MV-4-11 (cell line): ENCODE measurements at regions not wholly inside any gene's neighbourhood (a gene's known extent, or its start where the extent isn't known, plus 50 kb on each side); places are given as distances from the start of the nearest gene placed in this dataset.

Experiments
- DNase-seq: peaks from one replicate; lab custom pipeline; 2025; lab: John Stamatoyannopoulos, UW

DNA sequence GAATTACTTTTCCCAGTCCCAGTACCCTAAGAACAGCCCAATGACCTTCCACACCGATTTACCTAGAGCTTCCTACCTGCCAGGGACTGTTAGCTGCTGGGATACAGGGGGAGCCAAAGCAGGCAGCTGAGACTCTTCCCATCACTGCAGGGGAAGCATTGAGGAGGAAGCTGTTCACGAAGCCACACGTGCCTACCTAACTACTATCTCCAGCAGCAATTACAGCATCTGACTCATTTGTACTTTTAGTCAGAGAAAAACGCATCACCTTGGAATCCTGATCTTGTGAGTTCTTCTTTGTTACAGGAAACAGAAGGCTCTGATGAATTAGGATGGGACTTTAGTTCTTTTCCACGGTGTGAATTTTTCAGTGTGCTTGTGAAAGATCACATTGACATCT lies 113.7 kb upstream of the DHX40 start:
- DNase-seq, result no peak

DNA sequence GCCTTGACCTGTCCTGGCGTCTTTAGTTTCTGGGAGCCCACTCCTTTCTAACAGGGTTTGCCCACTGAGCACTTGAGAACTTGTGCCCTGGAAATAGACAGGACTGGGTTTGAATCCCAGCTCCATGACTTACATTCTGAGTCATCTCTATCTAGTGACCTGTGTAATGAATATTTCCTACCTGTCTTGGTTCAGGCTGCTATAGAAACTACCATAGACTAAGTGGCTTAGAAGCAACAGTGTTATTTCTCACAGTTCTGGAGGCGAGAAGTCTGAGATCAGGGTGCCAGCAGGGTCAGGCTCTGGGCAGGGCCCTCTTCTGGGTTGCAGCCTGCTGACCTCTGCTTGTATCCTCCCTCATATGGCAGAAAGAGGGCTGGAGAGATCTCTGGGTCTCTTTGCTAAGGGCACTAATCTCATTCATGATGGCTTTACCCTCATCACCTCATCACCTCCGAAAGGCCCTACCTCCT lies 110.7 kb upstream of the DHX40 start:
- DNase-seq, result no peak

DNA sequence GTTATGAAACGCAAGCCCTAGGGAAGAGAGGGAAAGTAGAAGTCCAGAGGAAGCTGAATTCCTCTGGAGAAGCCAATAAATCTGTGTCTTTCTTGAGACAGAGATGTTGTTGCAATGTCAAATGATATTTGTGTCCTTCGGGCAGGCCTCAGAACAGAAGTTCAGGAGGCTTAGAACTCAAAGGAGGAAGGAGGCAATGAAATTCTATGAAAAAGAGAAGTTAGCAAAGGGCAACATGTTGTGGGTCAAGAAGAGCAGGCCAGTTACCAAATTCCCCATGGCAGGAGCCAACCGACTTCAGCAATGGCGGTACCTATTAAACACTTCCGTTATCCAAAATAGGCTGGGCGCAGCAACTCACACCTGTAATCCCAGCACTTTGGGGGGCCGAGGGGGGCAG lies 109.0 kb upstream of the DHX40 start:
- DNase-seq, result peak; percentile 90

DNA sequence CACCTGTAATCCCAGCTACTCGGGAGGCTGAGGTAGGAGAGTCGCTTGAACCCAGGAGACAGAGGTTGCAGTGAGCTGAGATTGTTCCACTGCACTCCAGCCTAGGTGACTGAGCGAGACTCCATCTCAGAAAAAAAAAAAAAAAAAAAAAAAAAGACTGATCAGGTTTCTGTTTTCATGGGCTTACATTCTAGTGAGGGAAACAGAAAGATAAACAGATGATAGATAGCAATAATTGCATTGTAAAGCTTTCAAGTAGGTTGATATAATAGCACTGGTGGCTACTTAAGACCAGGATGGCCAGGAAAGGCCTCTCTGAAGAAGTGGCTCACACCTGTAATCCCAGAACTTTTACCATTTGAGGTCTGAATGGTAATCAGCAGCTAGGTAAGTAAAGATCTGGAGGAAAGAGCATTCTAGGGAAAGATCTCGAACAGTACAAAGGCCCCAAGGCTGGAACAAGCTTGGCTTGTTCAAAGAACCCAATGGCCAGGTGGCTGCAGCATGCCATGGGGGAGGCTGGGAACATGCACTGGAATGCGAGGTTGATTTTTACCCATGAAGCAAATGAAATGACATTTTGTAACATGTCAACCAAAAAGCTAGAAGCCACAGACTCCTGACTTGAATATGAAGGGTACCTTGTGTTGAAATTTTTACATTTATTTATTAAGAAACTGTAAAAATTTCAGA lies 108.3 kb upstream of the DHX40 start:
- DNase-seq, result no peak

DNA sequence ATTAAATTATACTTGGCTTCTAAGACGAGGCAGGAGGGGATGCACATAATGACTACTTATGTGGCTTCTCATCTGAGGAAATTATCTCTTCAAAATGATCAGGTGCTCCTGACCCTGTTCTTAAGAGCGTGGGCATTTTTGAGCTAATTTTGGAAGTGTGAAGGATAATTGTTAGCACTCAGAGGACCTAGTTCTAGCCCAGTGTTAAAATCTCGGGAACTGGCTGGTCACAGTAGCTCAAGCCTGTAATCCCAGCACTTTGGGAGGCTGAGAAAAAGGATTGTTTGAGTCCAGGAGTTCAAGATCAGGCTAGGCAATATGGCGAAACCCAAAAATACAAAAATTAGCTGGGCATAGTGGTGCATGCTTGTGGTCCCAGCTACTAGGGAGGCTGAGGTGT lies 103.0 kb upstream of the DHX40 start:
- DNase-seq, result no peak

DNA sequence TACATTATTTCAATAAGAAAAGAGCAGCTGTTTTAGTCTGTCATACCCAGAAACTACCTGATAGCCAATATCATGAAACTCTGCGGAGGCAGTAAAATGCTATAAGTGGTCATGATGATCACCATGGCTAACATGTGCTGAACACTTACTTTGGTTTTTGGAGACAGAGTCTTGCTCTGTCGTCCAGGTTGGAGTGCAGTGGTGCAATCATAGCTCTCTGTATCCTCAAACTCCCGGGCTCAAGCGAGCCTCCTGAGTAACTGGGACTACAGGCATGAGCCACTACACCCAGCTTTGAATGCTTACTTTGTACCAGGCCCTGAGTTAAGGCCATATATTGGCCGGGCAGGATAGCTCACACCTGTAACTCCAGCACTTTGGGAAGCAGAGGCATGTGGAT lies 101.2 kb upstream of the DHX40 start:
- DNase-seq, result no peak

DNA sequence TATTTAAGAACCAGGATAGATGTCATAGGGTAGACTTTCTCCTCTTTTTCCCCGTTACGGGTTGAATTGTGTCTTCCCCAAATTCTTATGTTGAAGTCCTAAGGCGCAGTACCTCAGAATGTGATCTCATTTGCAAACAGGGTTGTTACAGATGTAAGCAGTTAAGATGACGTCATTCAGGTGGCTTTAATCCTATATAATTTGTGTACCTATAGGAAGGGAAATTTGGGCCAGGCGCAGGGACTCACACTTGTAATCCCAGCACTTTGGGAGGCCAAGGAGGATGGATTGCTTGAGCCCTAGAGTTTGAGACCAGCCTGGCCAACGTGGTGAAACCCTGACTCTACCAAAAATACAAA lies 99.5 kb upstream of the DHX40 start:
- no peak for DNase-seq

DNA sequence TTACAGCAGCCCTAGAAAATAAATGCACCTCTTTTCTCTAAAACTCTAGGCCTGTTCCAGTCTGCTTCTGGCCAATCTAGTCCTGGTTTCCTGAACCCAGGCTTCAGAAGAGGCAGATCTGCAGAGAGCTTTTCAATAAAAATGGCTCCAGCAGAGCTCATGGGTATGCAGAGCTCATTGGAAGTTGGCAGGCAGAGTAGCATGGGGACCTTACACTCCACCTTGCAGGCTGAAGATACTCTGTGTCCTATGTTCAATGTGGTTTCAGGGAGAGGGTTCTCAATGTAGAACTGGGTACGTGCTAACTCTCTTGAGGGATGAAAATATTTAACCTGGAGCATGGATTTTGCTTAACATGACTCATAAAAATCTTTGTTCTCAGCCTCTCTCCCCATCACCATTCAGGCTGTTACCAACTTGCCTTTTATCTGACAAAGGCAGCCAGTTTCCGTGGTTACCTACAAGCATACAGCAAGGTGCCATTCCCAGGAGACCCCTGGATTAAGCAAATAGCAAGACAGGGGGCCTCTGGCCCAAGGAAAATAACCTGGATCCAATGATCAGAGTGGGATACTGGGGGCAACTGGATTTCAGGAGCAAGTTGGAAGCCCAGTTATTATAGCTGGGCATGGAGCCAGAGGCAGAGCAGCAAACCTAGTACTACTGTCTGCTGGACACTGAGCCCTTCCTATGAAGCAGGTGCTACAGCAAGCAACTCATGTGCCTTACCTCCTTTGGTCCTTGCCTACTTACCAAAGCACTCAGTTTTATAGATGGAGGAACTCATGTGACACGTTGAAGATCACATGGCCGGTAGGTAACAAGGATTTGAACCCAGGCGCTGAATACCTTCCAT lies 98.2 kb upstream of the DHX40 start:
- no peak for DNase-seq

GRCh38 chr17:59469786-59470485 lies 95.5 kb upstream of the DHX40 start:
- no peak for DNase-seq

DNA sequence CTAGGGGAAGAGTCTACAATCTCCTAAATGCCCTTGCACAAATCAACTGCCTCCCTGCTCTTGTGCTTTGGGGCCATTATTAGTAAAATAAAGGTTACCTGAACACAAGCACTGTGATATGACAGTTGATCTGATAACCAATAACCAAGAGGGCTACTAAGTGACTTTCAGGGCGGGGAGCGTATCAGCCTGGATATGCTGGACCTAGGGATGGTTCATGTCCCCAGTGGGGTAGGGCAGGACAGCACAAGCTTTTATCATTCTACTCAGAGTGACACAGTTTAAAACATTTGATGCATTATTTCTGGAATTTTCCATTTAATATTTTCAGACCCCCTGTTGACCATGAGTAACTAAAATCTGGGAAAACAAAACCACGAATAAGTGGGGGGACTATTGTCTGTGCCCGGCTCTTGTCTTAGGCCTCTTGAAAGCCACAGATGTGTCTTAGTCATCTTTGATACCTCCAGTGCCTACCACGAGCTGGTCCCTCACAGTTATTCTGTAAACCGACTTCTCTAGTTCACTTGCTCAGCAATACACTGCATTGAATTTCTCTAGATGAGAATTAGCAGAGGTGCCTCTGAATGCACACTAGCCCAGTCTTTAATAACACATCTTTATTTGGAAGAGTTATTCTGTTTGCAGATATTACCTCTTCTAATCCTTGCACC lies 94.6 kb upstream of the DHX40 start:
- no peak for DNase-seq

DNA sequence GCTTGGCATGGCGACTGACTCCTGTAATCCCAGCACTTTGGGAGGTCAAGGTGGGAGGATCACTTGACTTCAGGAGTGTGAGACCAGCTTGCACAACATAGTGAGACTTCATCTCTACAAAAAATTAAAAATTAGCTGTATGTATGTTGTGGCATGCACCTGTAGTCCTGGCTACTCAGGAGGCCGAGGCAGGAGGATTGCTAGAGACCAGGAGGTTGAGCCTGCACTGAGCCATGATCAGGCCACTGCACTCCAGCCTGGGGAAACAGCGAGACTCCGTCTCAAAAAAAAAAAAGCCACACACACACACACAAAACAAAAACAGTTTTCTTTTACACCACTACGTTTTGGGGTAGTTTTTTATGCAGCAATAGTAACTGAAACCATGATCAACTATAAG lies 89.0 kb upstream of the DHX40 start:
- DNase-seq, result no peak

DNA sequence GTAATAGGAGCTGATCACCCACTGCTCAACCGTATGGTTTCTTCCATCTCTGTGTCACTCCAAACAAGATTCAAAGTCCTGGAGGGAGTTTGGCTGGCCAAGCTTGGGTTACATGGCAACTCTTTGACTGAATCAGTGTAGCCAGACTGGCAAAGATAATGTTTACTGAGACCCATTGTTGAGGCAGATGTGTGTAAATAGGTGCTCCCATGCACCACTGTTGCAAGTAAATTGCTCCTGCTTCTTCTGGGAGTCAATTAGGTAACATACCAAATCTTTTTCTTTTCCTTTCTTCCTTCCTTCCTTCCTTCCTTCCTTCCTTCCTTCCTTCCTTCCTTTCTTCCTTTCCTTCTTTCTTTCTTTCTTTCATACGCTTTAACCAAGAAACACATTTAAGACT lies 86.3 kb upstream of the DHX40 start:
- DNase-seq, result no peak

- no peak for DNase-seq
These were observed 81.5 kb upstream of the DHX40 start for GRCh38 chr17:59483860-59484259.

- DNase-seq, result no peak
These were observed 80.4 kb upstream of the DHX40 start for GRCh38 chr17:59485015-59485414.

GRCh38 chr17:59485946-59486345 lies 79.5 kb upstream of the DHX40 start:
- no peak for DNase-seq

DNA sequence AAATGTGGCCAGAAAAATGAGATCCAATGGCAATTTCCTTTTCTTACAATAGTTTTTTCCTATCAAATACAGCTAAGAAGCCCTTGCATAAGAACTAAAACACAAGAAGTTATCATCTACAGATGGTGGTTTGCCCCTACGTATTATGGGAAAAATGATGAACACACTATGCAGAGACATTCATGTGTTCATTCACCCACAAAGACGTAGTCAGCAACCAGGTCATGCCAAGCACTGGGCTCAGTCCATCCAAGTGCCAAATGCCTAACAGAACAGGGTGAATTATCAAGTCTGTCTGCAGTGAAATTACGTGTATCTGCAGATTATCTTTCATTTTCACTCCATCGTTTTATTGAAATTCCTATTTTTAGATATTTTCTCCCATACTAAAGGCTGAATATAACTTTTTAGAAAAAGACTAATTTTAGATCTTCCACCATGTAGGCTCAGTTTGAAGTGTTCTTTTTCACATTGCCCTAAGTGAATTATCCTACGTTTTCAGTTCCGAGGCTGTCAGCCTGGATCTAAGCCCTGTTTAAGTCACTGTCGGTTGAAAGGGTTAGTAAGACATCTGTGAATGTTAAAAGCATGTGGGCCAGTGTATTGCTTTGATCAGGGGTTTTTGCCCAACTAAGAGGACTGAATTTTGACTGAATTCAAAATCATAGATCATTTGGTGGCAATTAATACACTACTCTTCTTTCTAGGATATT lies 78.1 kb upstream of the DHX40 start:
- no peak for DNase-seq

DNA sequence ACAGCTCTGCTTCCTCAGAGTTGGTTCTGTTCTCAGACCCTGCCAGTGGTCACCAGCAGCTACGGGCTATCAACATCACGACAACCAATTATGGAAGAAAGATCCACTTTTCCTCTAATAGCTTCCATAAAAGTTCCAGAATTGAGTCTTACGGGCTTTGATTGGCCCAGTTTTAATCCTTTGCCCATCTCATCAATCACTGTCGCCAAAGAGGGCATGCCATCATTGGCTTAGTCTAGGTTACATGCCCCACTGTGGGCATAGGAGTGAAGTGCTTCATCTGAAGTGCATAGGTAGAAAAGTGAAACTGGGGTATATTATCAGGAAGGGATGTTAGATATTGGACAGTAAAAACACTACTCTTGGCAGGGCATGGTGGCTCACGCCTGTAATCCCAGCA lies 76.6 kb upstream of the DHX40 start:
- no peak for DNase-seq

DNA sequence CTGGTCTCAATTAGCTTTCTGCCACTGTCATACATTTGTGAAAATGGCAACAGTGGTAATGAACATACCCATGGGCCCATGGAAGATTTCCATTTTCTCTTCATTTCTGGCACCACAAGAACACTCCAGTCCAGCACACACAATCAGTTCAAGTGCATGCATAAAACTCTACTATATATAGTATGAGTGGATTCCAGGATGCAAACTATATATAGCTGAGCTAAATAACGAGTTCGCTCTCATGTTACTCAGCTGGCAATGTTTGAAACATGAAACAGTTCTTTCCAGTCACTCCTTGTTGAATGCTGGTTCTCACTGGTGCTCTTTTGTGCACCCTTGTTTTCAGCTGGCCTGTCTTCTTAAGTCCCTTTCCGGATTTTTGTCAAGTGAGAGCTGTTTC lies 75.2 kb upstream of the DHX40 start:
- no peak for DNase-seq

DNA sequence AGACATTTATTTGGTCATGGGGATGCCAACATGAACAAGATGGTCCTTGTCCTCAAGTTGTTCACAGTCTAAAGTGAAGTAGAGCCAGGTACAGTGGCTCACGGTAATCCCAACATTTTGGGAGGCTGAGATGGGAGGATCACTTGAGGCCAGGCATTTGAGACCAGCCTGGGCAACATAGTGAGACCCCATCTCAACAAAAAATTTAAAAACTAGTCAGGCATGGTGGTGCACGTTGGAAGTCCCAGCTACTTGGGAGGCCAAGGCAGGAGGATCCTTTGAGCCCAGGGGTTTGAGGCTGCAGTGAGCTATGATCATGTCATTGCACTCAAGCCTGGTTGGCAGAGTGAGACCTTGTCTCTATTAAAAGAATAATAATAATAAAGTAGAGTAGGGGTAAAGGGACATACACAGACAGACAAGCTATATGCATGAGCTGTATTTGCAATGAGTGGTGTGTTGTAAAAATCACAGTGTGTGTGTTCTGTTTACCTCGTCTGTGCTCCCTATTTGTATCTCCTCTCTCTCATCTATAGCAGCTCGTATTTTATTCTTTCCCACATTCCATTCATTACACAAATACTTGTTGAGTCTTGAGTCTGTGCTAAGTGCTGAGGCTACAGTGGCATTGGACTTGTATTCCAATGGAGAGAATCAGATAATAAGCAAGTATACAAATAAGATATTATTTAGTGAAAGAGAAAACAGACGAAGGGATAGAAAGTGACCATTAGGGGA lies 73.9 kb upstream of the DHX40 start:
- DNase-seq, result no peak

GRCh38 chr17:59492091-59492451 lies 73.3 kb upstream of the DHX40 start:
- DNase-seq, result no peak

- DNase-seq, result no peak
These were observed 71.5 kb upstream of the DHX40 start for GRCh38 chr17:59493867-59494266.
